GM13976 (cell line): ENCODE measurements at regions not wholly inside any gene's neighbourhood (a gene's known extent, or its start where the extent isn't known, plus 50 kb on each side); places are given as distances from the start of the nearest gene placed in this dataset.

ENCODE experiments used
- DNase-seq: peaks from one replicate; pipeline ENCODE4 v3.0.0; 2012; ENCODE audit warnings: low spot score
- in situ Hi-C: fragments of 300-500 bp; cut with MboI; formaldehyde crosslinking; loops from one replicate; pipeline ENCODE4 v1.12.0; 2022; ENCODE audit warnings: low sequenced_read_pairs, mixed read lengths, inconsistent platforms; ENCODE audit not compliant: unreplicated experiment
- TF ChIP-seq, protein P1 (sequence below): IDR thresholded peaks from 2 replicates; pipeline ENCODE4 v1.5.1; 2012; ENCODE audit warnings: borderline replicate concordance, mild to moderate bottlenecking; ENCODE audit not compliant: insufficient read depth; ENCODE audit errors: extremely low read depth, missing control alignments, control extremely low read depth

DNA sequence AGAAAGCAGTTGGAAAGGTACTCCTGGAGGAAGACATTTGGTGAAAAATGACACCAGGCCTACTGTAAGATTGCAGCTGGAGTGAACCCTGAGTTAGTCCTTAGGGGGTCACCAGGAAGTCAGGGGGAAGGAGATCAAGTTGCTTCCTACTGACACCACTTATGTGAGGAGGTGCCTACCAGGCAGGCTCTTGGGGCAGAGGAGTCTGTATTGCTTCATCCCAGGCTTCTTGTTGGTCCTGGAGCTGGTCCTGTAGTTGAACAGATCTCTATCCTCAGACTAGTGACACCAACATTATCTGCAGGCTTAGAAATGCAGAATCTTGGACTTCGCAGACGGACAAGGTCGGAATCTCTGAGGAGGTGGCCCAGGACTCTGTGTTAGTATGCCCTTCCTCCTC is 116.0 kb upstream of the ARGLU1 start:
- TF ChIP-seq, protein P1, sequence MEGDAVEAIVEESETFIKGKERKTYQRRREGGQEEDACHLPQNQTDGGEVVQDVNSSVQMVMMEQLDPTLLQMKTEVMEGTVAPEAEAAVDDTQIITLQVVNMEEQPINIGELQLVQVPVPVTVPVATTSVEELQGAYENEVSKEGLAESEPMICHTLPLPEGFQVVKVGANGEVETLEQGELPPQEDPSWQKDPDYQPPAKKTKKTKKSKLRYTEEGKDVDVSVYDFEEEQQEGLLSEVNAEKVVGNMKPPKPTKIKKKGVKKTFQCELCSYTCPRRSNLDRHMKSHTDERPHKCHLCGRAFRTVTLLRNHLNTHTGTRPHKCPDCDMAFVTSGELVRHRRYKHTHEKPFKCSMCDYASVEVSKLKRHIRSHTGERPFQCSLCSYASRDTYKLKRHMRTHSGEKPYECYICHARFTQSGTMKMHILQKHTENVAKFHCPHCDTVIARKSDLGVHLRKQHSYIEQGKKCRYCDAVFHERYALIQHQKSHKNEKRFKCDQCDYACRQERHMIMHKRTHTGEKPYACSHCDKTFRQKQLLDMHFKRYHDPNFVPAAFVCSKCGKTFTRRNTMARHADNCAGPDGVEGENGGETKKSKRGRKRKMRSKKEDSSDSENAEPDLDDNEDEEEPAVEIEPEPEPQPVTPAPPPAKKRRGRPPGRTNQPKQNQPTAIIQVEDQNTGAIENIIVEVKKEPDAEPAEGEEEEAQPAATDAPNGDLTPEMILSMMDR: no peak
- DNase-seq: no peak
- in situ Hi-C loops: no loop called here

- no peak for DNase-seq
- TF ChIP-seq, protein P1: no peak
- in situ Hi-C loops: no loop called here
These were observed 115.2 kb upstream of the ARGLU1 start for GRCh38 chr13:106683179-106683578.

DNA sequence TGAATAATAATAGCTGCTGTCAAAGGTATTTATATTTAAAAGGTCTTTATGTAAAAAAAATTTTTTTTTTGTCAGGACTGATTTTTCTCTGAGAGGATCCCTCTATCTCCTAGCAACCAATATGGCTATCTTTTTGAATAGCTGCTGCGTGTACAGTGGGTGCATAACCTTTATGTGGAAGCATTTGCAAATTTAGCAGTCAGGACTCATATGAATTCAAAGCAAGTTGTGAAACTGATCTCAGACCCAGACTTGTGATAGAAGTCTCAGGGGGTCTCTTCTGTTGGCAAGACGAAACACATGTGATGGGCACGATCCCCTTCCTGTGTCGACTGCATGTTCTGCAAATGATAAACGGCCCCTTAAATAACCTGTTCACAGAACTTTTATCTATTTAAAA is 114.1 kb upstream of the ARGLU1 start:
- TF ChIP-seq, protein P1: no peak
- no peak for DNase-seq
- in situ Hi-C loops: no loop called here

GRCh38 chr13:106681536-106681935 is 113.6 kb upstream of the ARGLU1 start:
- in situ Hi-C loops: no loop called here
- DNase-seq: no peak
- TF ChIP-seq, protein P1: no peak

DNA sequence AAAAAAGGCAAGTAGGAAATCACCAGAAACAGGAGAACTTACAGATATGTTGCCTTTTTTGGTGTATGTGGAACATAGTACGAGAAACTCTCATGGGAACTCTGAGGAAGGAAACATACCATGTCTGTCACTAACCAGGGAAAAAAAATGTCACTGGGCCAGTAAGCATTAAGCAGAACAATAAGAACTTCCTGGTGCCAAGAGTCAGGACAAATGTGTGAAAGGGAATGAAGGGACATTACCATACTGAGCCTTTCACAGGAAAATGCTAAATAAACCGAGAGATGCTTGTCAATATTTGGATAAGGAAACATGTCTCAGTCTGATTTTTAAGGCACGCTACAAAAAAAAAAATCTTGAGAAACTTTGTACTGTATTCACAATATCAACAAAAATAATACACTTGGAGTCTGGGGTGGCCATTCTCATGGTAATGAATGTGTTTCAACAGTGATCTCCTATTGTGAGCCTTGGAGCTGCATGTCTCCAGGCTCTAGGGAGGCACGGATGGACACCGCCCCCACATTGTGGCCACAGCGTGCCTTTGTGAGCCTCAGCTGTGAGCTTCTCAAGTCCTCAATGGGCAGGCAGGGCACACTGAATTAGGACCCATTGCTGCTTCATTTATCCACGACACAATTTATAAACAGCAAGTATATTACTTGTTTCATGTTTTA is 113.0 kb upstream of the ARGLU1 start:
- TF ChIP-seq, protein P1: no peak
- in situ Hi-C loops: no loop called here
- no peak for DNase-seq

DNA sequence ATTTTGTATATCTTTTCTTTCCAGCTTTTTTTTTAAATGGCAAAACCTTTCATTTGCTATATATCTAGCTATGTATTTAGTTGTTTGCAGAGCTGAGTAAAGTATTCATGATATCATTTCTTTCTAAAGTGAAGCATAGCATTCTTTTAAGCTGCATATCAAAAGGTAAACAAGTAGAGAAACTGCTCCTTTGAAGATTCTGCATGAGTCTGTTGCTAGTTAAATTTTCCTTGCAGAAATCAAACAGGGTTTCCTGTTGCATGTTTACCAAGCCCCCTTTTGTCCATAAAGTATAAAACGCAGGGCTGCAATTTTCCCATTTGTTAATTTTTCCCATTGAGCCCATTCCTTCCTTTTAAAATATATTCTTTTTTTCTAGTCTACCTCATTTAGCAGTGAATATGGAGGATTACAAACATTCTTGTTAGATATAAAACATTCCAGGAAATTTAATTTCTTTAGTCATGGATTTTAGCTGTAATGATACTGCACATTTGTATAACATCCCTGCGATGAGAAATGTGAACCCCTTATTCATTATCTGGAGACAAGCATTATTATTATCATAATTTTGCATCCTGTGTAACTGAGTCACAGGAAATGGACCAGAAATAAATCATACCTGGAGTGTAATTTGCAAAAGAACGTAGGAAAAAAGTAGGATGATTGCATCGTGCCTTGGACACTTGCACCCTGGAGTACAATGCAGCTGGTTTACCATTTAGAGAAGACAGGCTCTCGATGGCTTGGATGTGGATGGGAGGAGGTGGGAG is 110.9 kb upstream of the ARGLU1 start:
- TF ChIP-seq, protein P1: no peak
- in situ Hi-C loops: no loop called here

More for the DNA sequence above, 110.9 kb upstream of the ARGLU1 start:
- DNase-seq: no peak
